HTR-8/SVneo (cell line): ENCODE measurements at regions not wholly inside any gene's neighbourhood (a gene's known extent, or its start where the extent isn't known, plus 50 kb on each side); places are given as distances from the start of the nearest gene placed in this dataset.

Experiments used
- DNase-seq: peaks from one replicate; pipeline ENCODE4 v3.0.0; 2011; ENCODE audit warnings: low spot score, mixed read lengths; ENCODE audit not compliant: insufficient read length
- FAIRE-seq: peaks from 2 replicates; lab custom pipeline; 2011; peaks lifted over from hg19 to GRCh38; lab: Jason Lieb, UNC

DNA sequence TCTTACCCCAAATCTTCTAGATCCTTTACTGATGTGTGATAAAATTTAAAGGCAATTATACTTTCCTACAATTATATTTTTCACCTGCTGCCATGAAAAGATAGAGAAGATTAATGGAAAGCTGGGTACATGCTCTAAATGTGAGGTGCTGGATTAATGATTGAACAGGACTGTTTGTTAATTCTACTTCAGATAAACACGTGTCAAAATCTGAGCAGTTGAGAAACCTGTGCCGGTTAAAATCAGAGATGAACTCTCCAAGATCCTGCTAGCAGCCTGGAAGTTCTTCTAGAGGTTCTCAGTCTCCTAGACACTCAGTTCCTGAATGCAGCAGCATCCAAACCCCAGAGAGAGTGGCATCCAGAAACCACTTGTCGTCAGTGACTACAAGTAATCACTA is 69.2 kb downstream of the INHBA start:
- FAIRE-seq (no peak), DNase-seq (no peak)

GRCh38 chr7:41630741-41631140 is 72.1 kb downstream of the INHBA start:
- DNase-seq (no peak), FAIRE-seq (no peak)

DNA sequence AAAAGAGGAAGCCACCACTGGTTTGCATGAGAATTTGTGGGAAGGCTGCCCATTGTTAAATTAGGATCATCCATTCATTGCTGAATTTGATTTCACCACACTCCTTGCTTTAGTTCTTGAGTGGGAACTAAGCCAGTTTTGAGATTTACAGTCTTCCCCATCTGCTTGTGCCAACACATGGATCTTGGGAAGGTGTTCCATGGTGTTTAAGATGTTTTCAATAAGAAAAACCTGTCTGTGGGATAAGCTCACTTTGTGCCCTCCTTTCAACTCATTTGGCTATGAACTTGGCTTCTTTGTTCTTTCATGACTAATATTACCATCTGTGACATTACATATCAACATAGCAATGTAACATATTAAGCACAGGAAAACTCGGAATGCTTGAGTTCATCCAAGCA is 73.2 kb downstream of the INHBA start:
- FAIRE-seq: no peak

DNA sequence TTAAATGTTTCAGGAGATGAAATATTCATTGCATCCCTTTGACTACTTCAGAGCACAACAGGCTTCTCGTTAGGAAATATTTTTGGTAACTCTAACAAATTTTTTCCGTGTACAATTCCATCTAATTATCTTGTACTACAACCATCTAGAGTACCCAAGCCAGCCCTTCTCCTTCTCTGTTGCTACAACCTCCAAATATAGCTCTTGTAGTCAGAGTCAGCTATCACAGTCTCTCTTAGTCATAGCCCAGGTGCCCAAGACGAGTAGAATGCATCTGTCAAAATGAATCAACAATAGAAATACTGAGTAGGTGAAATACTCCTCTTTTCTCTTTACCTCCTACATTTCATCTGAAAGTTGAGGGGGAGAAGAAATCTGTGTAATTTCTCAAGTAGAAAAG is 74.0 kb downstream of the INHBA start:
- DNase-seq (no peak), FAIRE-seq (no peak)

More for the DNA sequence above, 73.2 kb downstream of the INHBA start:
- no peak for DNase-seq

GRCh38 chr7:41627645-41628298 is 75.1 kb downstream of the INHBA start:
- DNase-seq: no peak
- FAIRE-seq: no peak

DNA sequence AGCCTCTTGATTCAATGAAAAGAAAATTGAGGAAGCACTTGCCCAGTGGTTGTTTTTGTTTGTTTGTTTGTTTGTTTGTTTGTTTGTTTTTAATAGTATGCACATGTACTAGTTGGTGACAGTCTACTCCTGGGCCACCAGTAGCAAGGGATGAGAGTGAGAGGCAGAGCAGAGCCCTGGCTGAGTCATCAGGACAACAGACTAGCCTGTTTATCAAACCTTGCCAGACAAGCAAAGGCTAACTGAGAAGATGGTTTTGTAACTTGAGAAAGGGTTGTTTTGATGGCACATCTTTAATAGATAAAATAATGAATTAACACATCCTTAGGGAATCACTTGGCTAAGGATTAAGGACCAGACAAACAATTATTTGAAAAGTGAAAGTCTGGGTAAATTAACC is 78.1 kb downstream of the INHBA start:
- FAIRE-seq (no peak), DNase-seq (peak; percentile 6)

DNA sequence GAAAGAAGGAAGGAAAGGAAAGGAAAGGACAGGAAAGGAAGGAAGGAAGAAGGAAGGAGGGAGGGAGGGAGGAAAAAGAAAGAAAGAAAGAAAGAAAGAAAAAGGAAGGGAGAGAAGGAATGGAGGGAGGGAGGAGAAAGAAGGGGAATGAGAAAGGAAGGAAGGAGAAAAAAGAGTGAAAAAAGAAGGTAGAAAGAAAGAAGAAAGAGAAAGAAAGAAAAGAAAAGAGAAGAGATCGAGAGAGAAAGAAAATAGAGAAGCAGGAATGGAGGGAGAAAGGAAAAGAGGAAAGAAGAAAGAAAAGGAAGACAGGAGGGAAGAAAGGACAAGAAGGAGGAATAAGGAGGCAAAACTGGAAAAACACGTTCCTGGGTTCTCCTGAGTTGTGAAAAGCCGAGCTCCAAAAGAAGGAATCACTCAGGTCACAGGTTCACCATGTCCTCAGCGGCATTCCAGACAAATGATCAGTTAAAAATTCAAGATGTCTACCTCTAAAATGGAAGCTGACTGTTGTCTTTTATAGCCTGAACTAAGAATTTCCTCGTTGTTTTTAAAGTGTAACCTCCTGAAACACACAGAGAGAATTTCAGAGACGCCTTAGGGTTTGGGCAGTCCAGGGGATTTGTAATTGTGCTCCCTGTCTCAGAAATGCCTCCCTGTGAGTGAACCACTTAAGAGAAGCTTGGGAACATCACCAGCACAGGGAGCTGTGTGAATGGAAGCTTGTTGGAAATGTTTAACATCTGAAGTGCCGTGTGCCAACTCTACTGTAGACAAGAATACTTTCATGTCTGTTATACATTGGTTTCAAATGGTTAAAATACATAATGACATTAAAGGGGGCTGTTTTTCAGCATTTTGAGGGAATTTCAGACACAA is 80.7 kb downstream of the INHBA start:
- DNase-seq: no peak
- FAIRE-seq: no peak

DNA sequence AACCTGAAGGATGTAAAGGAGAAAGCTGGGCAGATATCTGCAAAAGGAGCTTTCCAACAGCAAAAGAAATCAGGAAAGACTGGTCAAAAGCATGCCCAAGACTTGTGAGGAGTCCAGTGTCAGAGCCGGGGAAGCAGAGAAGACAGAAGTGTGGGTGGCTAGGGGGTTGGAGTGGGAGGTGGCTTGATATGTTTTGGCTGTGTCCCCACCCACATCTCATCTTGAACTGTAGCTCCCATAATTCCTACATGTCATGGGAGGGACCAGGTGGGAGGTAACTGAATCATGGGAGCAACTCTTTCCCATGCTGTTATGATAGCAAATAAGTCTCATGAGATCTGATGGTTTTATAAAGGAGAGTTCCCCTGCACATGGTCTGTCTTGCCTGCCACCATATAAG is 84.9 kb downstream of the INHBA start:
- DNase-seq (no peak), FAIRE-seq (no peak)

DNA sequence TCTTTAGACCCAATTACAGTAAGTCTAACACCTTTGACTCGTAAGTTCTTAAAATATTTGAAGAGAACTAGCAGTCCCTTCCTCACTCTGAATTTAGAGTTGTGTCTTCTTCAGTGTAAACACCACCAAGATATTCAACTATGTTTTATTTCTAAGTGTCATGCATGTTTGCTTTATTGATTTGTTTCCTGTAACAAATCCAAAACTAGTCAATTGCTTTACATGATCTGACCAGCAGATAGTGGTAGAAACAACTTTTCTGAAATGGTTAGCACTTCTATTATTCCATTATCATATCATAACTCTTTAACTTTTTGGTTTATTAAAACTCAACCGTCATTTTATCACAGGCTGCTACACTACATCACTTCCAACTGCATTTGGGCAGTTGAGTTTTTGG is 90.1 kb downstream of the INHBA start:
- DNase-seq: no peak
- no peak for FAIRE-seq

GRCh38 chr7:41612386-41612785 is 90.5 kb downstream of the INHBA start:
- no peak for FAIRE-seq
- DNase-seq: no peak

DNA sequence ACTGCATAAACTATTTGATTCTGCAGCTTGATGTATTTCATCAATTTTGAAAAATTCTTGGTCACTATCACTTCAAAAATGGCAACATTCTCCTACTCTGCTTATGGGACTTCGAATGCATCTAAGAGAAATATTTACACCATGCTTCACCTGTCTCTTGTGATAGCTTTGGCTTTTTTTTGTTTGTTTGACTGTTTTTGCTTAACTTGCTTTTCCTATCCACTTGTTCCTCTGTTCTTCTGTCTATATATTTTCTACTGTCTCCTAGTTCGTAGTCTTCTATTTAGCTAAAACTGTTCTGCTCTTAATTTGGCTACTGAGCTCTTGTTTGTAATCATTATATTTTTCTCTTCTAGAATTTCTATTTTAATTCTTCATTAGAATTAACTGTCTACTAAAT is 94.4 kb downstream of the INHBA start:
- FAIRE-seq (no peak), DNase-seq (no peak)

GRCh38 chr7:41603985-41604384 is 98.9 kb downstream of the INHBA start:
- FAIRE-seq: no peak
- DNase-seq: no peak

- no peak for FAIRE-seq
- no peak for DNase-seq
Measured at GRCh38 chr7:41599760-41600159, 103.1 kb downstream of the INHBA start.

GRCh38 chr7:41592794-41593193 is 110.1 kb downstream of the INHBA start:
- no peak for DNase-seq
- FAIRE-seq: no peak

GRCh38 chr7:41592236-41592635 is 110.7 kb downstream of the INHBA start:
- DNase-seq (no peak), FAIRE-seq (no peak)

GRCh38 chr7:41590986-41591385 is 111.9 kb downstream of the INHBA start:
- no peak for DNase-seq
- no peak for FAIRE-seq

DNA sequence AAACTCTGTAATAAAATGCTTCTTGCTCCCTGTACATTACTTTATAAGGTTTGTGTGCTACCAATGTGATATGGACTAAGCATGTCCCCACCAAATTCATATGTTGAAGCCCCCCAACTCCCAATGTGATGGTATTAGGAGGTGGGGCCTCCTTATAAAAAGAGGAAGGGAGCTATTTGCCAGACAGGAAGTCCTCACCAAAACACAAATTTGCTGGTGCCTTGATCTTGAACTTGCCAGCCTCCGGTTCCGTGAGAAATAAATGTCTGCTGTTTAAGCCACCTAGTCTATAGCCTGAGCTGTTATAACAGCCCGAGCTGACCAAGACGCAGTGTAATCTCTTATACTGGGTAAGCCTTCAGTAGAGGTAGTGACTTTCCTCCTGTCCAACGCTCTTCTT is 114.5 kb downstream of the INHBA start:
- DNase-seq (no peak), FAIRE-seq (no peak)

DNA sequence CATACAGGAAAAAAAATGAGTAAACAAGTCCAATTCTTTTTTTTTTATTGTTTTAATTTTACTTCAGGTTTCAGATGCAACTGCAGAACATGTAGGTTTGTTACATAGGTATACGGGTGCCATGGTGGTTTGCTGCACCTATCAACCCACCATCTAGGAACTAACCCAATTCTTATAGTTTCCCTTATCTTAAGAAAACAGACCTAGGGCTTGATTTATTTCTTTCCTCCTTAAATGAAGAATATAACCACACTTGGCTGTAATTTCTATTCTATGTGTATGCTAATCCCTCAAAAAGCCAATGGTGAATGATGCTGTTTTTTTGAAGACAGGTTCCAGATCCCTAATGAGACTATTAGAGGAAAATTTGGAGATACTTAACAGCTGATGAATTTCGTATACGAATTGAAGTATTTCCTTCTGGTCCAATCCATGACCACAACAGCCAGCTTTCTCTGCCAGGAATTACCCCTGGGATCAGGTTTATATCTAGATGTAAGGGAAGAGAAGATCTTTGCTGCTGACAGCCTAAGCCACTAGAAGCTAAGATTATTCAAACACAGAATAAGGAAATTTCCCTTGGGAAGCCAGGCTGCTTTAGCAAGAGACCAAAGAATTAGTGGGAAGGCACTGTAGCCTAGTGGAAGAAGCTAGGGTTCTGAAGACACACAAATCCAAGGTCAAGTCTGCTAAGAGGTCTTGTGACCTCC is 115.8 kb downstream of the INHBA start:
- no peak for FAIRE-seq
- DNase-seq: no peak

DNA sequence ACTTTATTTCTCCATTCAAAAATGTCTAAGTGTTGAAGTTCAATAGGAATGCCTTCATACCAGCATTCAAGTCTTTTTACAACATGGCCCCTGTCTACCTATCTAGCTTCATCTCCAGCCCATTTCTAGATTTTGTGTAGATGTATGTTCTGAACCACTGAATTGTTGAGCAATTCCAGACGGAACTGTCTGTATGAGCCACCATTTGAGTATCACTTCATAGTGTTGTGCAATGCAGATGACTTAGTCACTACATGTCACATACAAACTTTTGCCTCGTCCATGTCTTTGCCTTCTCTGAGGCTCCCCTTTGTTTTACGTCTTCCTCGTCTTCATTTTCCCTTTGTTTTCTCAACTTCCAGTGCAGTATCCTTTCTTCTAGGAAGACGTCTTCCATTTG is 118.1 kb downstream of the INHBA start:
- DNase-seq (no peak), FAIRE-seq (no peak)

- DNase-seq: no peak
Measured at GRCh38 chr7:41582116-41582515, 120.8 kb downstream of the INHBA start.

GRCh38 chr7:41581041-41581440 is 121.8 kb downstream of the INHBA start:
- FAIRE-seq (no peak), DNase-seq (no peak)

More at GRCh38 chr7:41582116-41582515, 120.8 kb downstream of the INHBA start:
- no peak for FAIRE-seq
